ENCODE measurements at regions not wholly inside any gene's neighbourhood (a gene's known extent, or its start where the extent isn't known, plus 50 kb on each side); places are given as distances from the start of the nearest gene placed in this dataset.

- H3K27me3 Mint-ChIP-seq (ENCODE audit: low read depth) = peaks cover 83% of the 10 kb centered on the region
- peak in 1 of 2 experiments; percentile 44 for DNase-seq (ENCODE audit: low spot score in 2 of 2, unreplicated experiment in 2 of 2)
- no peaks in the 10 kb centered on the region for H3K36me3 Mint-ChIP-seq
- peaks cover 5% of the 10 kb centered on the region for H3K9me3 Mint-ChIP-seq
- H3K4me1 Mint-ChIP-seq = peaks cover 13% of the 10 kb centered on the region
- peak overlapping the region; percentile 62 for H3K4me3 Mint-ChIP-seq
- H3K27ac Mint-ChIP-seq = no peak overlapping the region
- TF ChIP-seq, protein P1, sequence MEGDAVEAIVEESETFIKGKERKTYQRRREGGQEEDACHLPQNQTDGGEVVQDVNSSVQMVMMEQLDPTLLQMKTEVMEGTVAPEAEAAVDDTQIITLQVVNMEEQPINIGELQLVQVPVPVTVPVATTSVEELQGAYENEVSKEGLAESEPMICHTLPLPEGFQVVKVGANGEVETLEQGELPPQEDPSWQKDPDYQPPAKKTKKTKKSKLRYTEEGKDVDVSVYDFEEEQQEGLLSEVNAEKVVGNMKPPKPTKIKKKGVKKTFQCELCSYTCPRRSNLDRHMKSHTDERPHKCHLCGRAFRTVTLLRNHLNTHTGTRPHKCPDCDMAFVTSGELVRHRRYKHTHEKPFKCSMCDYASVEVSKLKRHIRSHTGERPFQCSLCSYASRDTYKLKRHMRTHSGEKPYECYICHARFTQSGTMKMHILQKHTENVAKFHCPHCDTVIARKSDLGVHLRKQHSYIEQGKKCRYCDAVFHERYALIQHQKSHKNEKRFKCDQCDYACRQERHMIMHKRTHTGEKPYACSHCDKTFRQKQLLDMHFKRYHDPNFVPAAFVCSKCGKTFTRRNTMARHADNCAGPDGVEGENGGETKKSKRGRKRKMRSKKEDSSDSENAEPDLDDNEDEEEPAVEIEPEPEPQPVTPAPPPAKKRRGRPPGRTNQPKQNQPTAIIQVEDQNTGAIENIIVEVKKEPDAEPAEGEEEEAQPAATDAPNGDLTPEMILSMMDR (IDR thresholded peaks at IDR 0.05; ENCODE audit: unreplicated experiment) = no peak
These were observed 140.1 kb upstream of the PALM2AKAP2 start for GRCh38 chr9:109639674-109640579.

DNA sequence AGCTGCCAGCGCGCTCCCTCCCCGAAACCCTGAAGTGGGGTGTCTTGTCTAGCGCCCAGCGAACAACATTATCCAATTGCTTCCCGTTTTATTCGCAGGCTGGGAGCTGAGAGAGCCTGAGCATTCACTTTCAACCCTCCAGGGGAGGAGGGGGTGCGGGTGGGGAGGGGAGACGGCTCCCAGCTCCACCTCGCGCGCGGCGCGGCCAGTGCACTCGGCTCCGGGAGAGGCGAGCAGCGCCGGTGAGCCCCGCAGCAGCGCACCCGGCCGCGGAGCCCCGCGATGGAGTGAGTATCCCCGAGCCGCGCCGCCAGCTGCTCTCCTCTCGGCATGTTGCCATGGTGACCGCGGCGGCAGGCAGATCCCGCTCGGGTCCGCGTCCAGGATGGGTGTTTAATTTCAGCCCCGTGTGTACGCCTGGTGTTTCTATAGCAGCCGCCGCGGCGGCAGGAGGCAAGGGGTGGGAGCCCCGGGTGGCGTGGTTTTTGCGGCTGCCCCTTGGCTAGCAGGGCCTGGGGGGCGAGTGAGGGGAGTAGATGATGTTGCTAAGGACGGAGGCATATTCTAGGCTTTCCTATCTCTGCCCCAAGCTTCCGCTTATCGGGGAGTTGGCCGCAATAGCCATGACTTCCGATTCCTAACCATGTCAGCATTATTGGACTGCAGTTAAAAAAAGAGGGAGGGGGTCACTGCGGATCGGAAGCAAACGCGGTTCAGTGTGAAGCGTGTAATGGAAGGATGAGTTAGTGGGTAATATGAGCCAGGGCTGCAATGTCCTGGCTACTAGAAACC, 139.2 kb upstream of the PALM2AKAP2 start:
- peak; percentile 62 to 71 for DNase-seq (ENCODE audit: low spot score in 2 of 2, unreplicated experiment in 2 of 2)
- peak overlapping the region; percentile 62 for H3K4me3 Mint-ChIP-seq
- TF ChIP-seq, protein P1 (IDR thresholded peaks at IDR 0.05; ENCODE audit: unreplicated experiment) = no peak
- H3K9me3 Mint-ChIP-seq = peaks cover 6% of the 10 kb centered on the region
- no peak overlapping the region for H3K27ac Mint-ChIP-seq
- no peaks in the 10 kb centered on the region for H3K36me3 Mint-ChIP-seq
- peaks cover 13% of the 10 kb centered on the region for H3K4me1 Mint-ChIP-seq
- peaks cover 85% of the 10 kb centered on the region for H3K27me3 Mint-ChIP-seq (ENCODE audit: low read depth)

DNA sequence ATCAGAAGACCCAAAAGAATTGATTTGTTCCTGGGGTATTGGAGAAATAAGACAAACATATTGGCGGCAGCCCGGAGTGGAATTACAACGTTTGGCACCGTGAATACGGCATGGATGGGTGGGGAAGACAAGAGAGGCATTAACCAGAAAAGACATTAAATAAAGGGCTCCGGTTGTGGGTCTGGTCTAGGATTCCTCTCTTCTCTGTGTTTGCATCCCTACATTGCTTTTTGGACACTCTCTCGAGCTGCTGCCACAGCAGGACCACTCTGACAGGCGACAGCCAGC, 138.7 kb upstream of the PALM2AKAP2 start:
- TF ChIP-seq, protein P1 (IDR thresholded peaks at IDR 0.05; ENCODE audit: unreplicated experiment) = no peak
- no peaks in the 10 kb centered on the region for H3K36me3 Mint-ChIP-seq
- peaks cover 13% of the 10 kb centered on the region for H3K4me1 Mint-ChIP-seq
- H3K27ac Mint-ChIP-seq = no peak overlapping the region
- peaks cover 84% of the 10 kb centered on the region for H3K27me3 Mint-ChIP-seq (ENCODE audit: low read depth)
- DNase-seq (ENCODE audit: low spot score in 2 of 2, unreplicated experiment in 2 of 2) = no peak
- peak overlapping the region; percentile 62 for H3K4me3 Mint-ChIP-seq
- peaks cover 6% of the 10 kb centered on the region for H3K9me3 Mint-ChIP-seq

- no peak for DNase-seq (ENCODE audit: low spot score in 2 of 2, unreplicated experiment in 2 of 2)
- no peaks in the 10 kb centered on the region for H3K36me3 Mint-ChIP-seq
- peaks cover 3% of the 10 kb centered on the region for H3K9me3 Mint-ChIP-seq
- H3K4me3 Mint-ChIP-seq = no peak overlapping the region
- H3K27me3 Mint-ChIP-seq (ENCODE audit: low read depth) = peaks cover 5% of the 10 kb centered on the region
- H3K4me1 Mint-ChIP-seq = no peaks in the 10 kb centered on the region
- no peak overlapping the region for H3K27ac Mint-ChIP-seq
- TF ChIP-seq, protein P1 (IDR thresholded peaks at IDR 0.05; ENCODE audit: unreplicated experiment) = no peak
These were observed 127.9 kb upstream of the PALM2AKAP2 start for GRCh38 chr9:109652112-109652511.

DNA sequence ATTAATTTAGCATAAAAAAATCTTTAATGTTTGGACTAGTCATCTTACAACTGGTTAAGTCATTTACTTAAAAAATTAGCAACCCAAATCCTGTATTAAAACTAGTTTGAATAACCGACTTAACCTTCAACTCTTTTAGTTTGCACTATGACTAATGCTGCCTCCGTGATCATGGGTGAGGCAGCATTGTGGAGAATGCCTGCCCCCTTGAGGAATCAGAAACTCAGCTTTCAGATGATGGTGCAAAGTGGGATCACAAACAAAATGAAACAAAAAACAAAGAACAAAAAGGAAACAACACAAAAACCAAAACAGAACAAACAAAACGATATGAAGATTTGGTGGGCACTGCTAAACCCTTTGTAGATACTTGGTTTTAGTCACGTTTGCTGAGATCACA, 127.0 kb upstream of the PALM2AKAP2 start:
- DNase-seq (ENCODE audit: low spot score in 2 of 2, unreplicated experiment in 2 of 2) = no peak
- Mint-ChIP-seq H3K4me1 (no peaks in the 10 kb centered on the region), H3K27ac (no peak overlapping the region), H3K27me3 (ENCODE audit: low read depth) (peaks cover 3% of the 10 kb centered on the region), H3K36me3 (no peaks in the 10 kb centered on the region), H3K4me3 (no peak overlapping the region), H3K9me3 (peaks cover 3% of the 10 kb centered on the region)
- TF ChIP-seq, protein P1 (IDR thresholded peaks at IDR 0.05; ENCODE audit: unreplicated experiment) = no peak

All from mesothelial cell of epicardium (in vitro differentiated cells).